K562 (cell line): ENCODE measurements at regions not wholly inside any gene's neighbourhood (a gene's known extent, or its start where the extent isn't known, plus 50 kb on each side); places are given as distances from the start of the nearest gene placed in this dataset.
A peak's percentile ranks its signal among the peaks of the same experiment; 100 is the strongest.
"Not testable (repeated sequence)": the region's sequence is repeated elsewhere in the genome, so short reads cannot be mapped to it uniquely, and the experiment has no call there.

Experiments
- ATAC-seq: fragments of 200-7000 bp; cut with Tn5 transposase; 3 replicates; pipeline ENCODE4 v1.9.1; 2020; ENCODE audit warnings: moderate library complexity
- BruUV-seq: library from RNA; stranded (reverse); fragments of 400-500 nt; replicated peaks from 2 replicates; lab custom pipeline; 2021; lab: Mats Ljungman, UMichigan
- CTCF ChIA-PET: fragments of 300-600 bp; formaldehyde crosslinking; extraction: SDS; loops from one replicate; lab custom pipeline; 2021; ENCODE audit warnings: low intra/inter-chr PET ratio; lab: Yijun Ruan, JAX
- POLR2A ChIA-PET: fragments of 300-600, 350-650 bp; sonication (Branson Sonifier 250); formaldehyde crosslinking; extraction: SDS; loops from one replicate; lab custom pipeline; 2021; ENCODE audit warnings: antibody characterized with exemption, inconsistent platforms; lab: Yijun Ruan, JAX
- DNase-seq, 4 experiments: peaks; one replicate each; pipeline versions ENCODE4 v3.0.0 to v3.0.0-alpha.2; 2011 to 2018; ENCODE audit warnings: low spot score in 3 of 4, mixed read lengths in 3 of 4; ENCODE audit errors: extremely low read depth in 1 of 4
- FAIRE-seq: peaks from 2 replicates; lab custom pipeline; 2011; peaks lifted over from hg19 to GRCh38; lab: Jason Lieb, UNC
- H2AFZ ChIP-seq: 2 replicates; pipeline ENCODE4 v1.6.0; 2011; ENCODE audit warnings: low read depth, low read length, control low read depth, inconsistent platforms
- H3K27ac ChIP-seq: fragments of 200-600 bp; 3 replicates; pipeline ENCODE4 v1.8.0; 2011; ENCODE audit warnings: low read depth, mild to moderate bottlenecking, control low read depth, inconsistent platforms, low read length, moderate library complexity, mixed read lengths; ENCODE audit errors: extremely low read depth
- H3K27me3 ChIP-seq, 2 experiments: fragments of 300-600 bp in 1 of 2; 2 replicates in 1 of 2; 3 replicates in 1 of 2; pipeline versions ENCODE4 v1.6.0 to v1.8.0; 2011; ENCODE audit warnings: inconsistent platforms in 2 of 2, low read length in 2 of 2, mild to moderate bottlenecking in 1 of 2, mixed read lengths in 1 of 2, moderate library complexity in 1 of 2; ENCODE audit not compliant: control insufficient read depth in 2 of 2, insufficient read depth in 2 of 2
- H3K36me3 ChIP-seq: fragments of 300-600 bp; 3 replicates; pipeline ENCODE4 v1.8.0; 2011; ENCODE audit warnings: mild to moderate bottlenecking, low read length, inconsistent platforms; ENCODE audit not compliant: control insufficient read depth, insufficient read depth
- H3K4me1 ChIP-seq, 2 experiments: fragments of 200-600 bp in 1 of 2; replicated peaks in 1 of 2; 2 replicates in 1 of 2; 3 replicates in 1 of 2; pipeline versions ENCODE4 v1.5.1 to v1.8.0; 2011; ENCODE audit warnings: inconsistent platforms in 2 of 2, low read length in 2 of 2, mild to moderate bottlenecking in 1 of 2, mixed read lengths in 1 of 2, moderate library complexity in 1 of 2; ENCODE audit not compliant: control insufficient read depth in 2 of 2, insufficient read depth in 2 of 2
- H3K4me2 ChIP-seq: 2 replicates; pipeline ENCODE4 v1.6.1; 2011; ENCODE audit warnings: low read length, control low read depth, inconsistent platforms, mixed read lengths; ENCODE audit not compliant: insufficient read depth
- H3K4me3 ChIP-seq: fragments of 200-600 bp; sonication (generic), shearing (Covaris generic); 2 replicates; pipeline ENCODE4 v1.5.1; 2016; ENCODE audit warnings: control low read depth, inconsistent platforms
- H3K79me2 ChIP-seq: fragments of 200-600 bp; 3 replicates; pipeline ENCODE4 v1.8.0; 2011; ENCODE audit warnings: low read length, inconsistent platforms; ENCODE audit not compliant: control insufficient read depth, insufficient read depth
- H3K9ac ChIP-seq, 2 experiments: 2 replicates each; pipeline versions ENCODE4 v1.6.0 to v1.6.1; 2011; ENCODE audit warnings: low read depth in 2 of 2, low read length in 2 of 2, control low read depth in 1 of 2, inconsistent platforms in 1 of 2, mild to moderate bottlenecking in 1 of 2, mixed read lengths in 1 of 2; ENCODE audit not compliant: insufficient read depth in 1 of 2
- H3K9me1 ChIP-seq: one replicate; pipeline ENCODE4 v1.6.0; 2011; ENCODE audit warnings: inconsistent platforms, mild to moderate bottlenecking, low read length, moderate library complexity; ENCODE audit not compliant: control insufficient read depth, insufficient read depth
- H3K9me3 ChIP-seq: replicated peaks from 2 replicates; pipeline ENCODE4 v1.5.1; 2011; ENCODE audit warnings: low read depth, low read length, inconsistent platforms; ENCODE audit not compliant: control insufficient read depth, insufficient read depth
- H4K20me1 ChIP-seq: replicated peaks from 2 replicates; pipeline ENCODE4 v1.6.1; 2011; ENCODE audit warnings: low read length, inconsistent platforms, mixed read lengths; ENCODE audit not compliant: control insufficient read depth, insufficient read depth
- WGBS: fragments of 100-300 bp; shearing (Covaris generic); methylation state at CpG from one replicate; pipeline ENCODE4 v1.1.6; 2016; ENCODE audit warnings: low coverage, mixed read lengths; ENCODE audit not compliant: insufficient coverage; ENCODE audit errors: missing lambda C conversion rate; 5-methylcytosine and 5-hydroxymethylcytosine counted together
- in situ Hi-C: fragments of 300-500 bp; cut with MboI; formaldehyde crosslinking; loops from 4 replicates; pipeline ENCODE4 v1.15.0; 2018; ENCODE audit warnings: inconsistent platforms, mixed read lengths
- intact Hi-C: fragments of 100-400 bp; cut with micrococcal nuclease; formaldehyde crosslinking; loops from 2 replicates; pipeline ENCODE4 v1.14.2; 2022

- FAIRE-seq, result peak; percentile 86
- DNase-seq, H3K4me2 ChIP-seq, H3K4me3 ChIP-seq, intact Hi-C loops, H2AFZ ChIP-seq, CTCF ChIA-PET, H3K9me3 ChIP-seq, H3K9me1 ChIP-seq, H3K9ac ChIP-seq, H3K79me2 ChIP-seq, H3K27ac ChIP-seq, H3K36me3 ChIP-seq, H4K20me1 ChIP-seq, BruUV-seq, in situ Hi-C loops, H3K4me1 ChIP-seq, POLR2A ChIA-PET, H3K27me3 ChIP-seq: not testable (repeated sequence)
- WGBS, result 57% methylated on average over 3 of the region's 7 CpGs
- peak; percentile 58 for ATAC-seq
Measured at GRCh38 chr2:111302397-111303218, 181.9 kb downstream of the BCL2L11 start.

DNA sequence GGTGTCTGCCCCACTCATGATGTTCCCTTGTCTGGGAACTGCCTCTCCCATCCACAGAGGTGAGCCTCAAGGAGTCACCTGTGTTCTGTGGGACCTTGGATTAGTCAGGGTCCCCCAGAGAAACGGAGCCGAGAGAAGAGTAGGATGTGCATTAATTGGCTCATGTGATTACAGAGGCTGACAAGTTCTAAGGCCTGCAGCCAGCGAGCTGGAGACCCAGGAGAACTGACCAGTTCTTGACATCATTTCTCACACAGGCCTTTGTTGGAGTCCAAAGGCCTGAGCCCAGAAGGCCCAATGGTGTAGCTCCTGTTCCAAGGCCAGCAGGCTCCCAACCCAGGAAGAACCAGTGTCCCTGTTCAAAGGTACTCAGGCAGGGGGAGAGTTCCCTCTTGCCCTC lies 186.6 kb downstream of the BCL2L11 start:
- BruUV-seq, H3K9me1 ChIP-seq, in situ Hi-C loops, H3K4me1 ChIP-seq, ATAC-seq, CTCF ChIA-PET, H3K27ac ChIP-seq, H3K79me2 ChIP-seq, H3K27me3 ChIP-seq, DNase-seq, POLR2A ChIA-PET, H3K9me3 ChIP-seq, H3K4me3 ChIP-seq, H3K36me3 ChIP-seq, FAIRE-seq, H4K20me1 ChIP-seq, intact Hi-C loops, H3K4me2 ChIP-seq, H3K9ac ChIP-seq, H2AFZ ChIP-seq: not testable (repeated sequence)
- 90% methylated on average over 2 of the region's 3 CpGs for WGBS

DNA sequence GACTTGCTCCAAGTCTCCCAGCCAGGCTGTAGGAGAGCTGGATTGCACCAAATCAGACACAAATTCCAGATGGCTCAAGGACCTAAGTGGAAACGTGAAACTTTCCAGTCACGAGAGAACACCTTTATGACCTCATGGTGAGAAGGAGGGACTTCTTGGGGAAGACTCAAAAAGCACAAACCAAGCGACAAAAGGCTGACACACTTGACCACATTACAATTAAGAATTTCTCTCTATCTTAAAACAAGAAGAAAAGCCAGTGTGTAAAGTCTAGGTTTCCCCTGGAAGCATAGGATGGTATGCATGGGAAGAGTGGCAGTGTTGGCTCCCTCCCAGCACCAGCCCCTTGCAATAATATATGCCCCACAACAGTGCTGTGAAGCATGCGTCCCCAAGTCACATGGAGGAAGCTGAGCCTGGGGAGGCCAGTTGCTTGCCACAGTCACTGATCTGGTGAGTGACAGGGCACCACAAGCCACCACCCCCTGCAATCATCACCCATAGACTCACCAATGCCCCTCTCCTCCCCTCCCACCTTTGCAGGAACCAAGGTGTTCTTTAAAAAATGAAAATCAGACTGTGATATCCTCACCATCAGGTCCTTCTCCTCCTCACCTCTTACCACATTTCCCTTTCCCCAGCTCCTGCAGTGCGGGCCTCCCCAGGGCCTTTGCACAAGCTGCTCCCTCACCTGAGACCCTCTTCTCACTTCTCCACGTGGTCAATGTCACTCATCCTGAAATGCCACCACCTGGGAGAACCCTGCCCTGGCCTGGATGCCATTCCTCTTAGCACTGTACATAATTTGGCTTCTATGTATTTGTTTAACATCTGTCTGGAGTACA lies 188.7 kb downstream of the BCL2L11 start:
- H3K4me3 ChIP-seq, FAIRE-seq, H3K4me1 ChIP-seq, H3K27me3 ChIP-seq, H3K9ac ChIP-seq, H3K79me2 ChIP-seq, intact Hi-C loops, DNase-seq, CTCF ChIA-PET, POLR2A ChIA-PET, in situ Hi-C loops, H4K20me1 ChIP-seq, H3K36me3 ChIP-seq, H2AFZ ChIP-seq, H3K27ac ChIP-seq, BruUV-seq, H3K4me2 ChIP-seq, ATAC-seq, H3K9me1 ChIP-seq, H3K9me3 ChIP-seq: not testable (repeated sequence)
- 78% methylated on average over 3 of the region's 6 CpGs for WGBS
